Upper lobe of right lung (tissue), 1 donor: ENCODE measurements at regions not wholly inside any gene's neighbourhood (a gene's known extent, or its start where the extent isn't known, plus 50 kb on each side); places are given as distances from the start of the nearest gene placed in this dataset.

Experiments
- ATAC-seq: fragments of 200-7000 bp; cut with Tn5 transposase; one replicate; pipeline ENCODE4 v1.9.1; 2020; ENCODE audit warnings: mild to moderate bottlenecking, moderate library complexity
- DNase-seq: peaks from one replicate; pipeline ENCODE4 v3.0.0-alpha.2; 2020
- H3K27ac ChIP-seq: fragments of 200-600 bp; one replicate; pipeline ENCODE4 v1.8.0; 2022
- H3K27me3 ChIP-seq: fragments of 200-600 bp; one replicate; pipeline ENCODE4 v1.8.0; 2022; ENCODE audit warnings: mild to moderate bottlenecking
- H3K36me3 ChIP-seq: fragments of 200-600 bp; one replicate; pipeline ENCODE4 v1.8.0; 2022
- H3K4me1 ChIP-seq: fragments of 200-600 bp; one replicate; pipeline ENCODE4 v1.8.0; 2022
- H3K4me3 ChIP-seq: fragments of 200-600 bp; one replicate; pipeline ENCODE4 v1.8.0; 2022; ENCODE audit warnings: mild to moderate bottlenecking
- H3K9me3 ChIP-seq: fragments of 200-600 bp; one replicate; pipeline ENCODE4 v1.8.0; 2022
- CTCF ChIP-seq: fragments of 200-600 bp; IDR thresholded peaks from one replicate; pipeline ENCODE4 v1.8.0; 2022; ENCODE audit warnings: antibody characterized with exemption
- intact Hi-C: fragments of 100-400 bp; cut with DNase I; formaldehyde crosslinking; loops from one replicate; pipeline ENCODE4 v1.11.0; 2022
- donor health status: DM: no; HTN: yes; CAD: no; lungs with severe emphysema.

GRCh38 chr2:66696886-66697285, 262.0 kb downstream of the MEIS1 start:
- ATAC-seq (no peak), DNase-seq (no peak)
- H3K4me3 ChIP-seq, result no peak overlapping the region
- H3K27me3 ChIP-seq, result no peaks in the 10 kb centered on the region
- H3K36me3 ChIP-seq, result no peaks in the 10 kb centered on the region
- H3K27ac ChIP-seq, result peak overlapping the region; percentile 62
- TF ChIP-seq CTCF, result no peak
- intact Hi-C loops, result loop anchor here (10.0 kb wide), 1 partner anchor 252 kb away; no protein-coding TSS in a partner anchor
- H3K4me1 ChIP-seq, result no peaks in the 10 kb centered on the region
- H3K9me3 ChIP-seq, result no peaks in the 10 kb centered on the region

GRCh38 chr2:66697366-66697765, 262.4 kb downstream of the MEIS1 start:
- no peak overlapping the region for H3K4me3 ChIP-seq
- intact Hi-C loops, result loop anchor here (10.0 kb wide), 1 partner anchor 253 kb away; no protein-coding TSS in a partner anchor
- no peaks in the 10 kb centered on the region for H3K4me1 ChIP-seq

GRCh38 chr2:66698091-66698490, 263.2 kb downstream of the MEIS1 start:
- no peak for ATAC-seq
- H3K4me1 ChIP-seq, result no peaks in the 10 kb centered on the region
- H3K27ac ChIP-seq, result peak overlapping the region; percentile 62
- H3K4me3 ChIP-seq, result no peak overlapping the region
- TF ChIP-seq CTCF, result no peak
- no peaks in the 10 kb centered on the region for H3K27me3 ChIP-seq
- no peaks in the 10 kb centered on the region for H3K36me3 ChIP-seq
- intact Hi-C loops, result loop anchor here (10.0 kb wide), 1 partner anchor 253 kb away; no protein-coding TSS in a partner anchor
- no peaks in the 10 kb centered on the region for H3K9me3 ChIP-seq
- DNase-seq, result no peak

More at GRCh38 chr2:66697366-66697765, 262.4 kb downstream of the MEIS1 start:
- Histone ChIP-seq H3K27ac (peak overlapping the region; percentile 62), H3K27me3 (no peaks in the 10 kb centered on the region), H3K9me3 (no peaks in the 10 kb centered on the region), H3K36me3 (no peaks in the 10 kb centered on the region)
- TF ChIP-seq CTCF, result no peak
- ATAC-seq, result no peak
- no peak for DNase-seq

GRCh38 chr2:66698576-66699239, 263.8 kb downstream of the MEIS1 start:
- Histone ChIP-seq H3K9me3 (no peaks in the 10 kb centered on the region), H3K27me3 (no peaks in the 10 kb centered on the region), H3K4me1 (no peaks in the 10 kb centered on the region), H3K36me3 (no peaks in the 10 kb centered on the region), H3K27ac (peak overlapping the region; percentile 62), H3K4me3 (no peak overlapping the region)
- no peak for TF ChIP-seq CTCF
- intact Hi-C loops, result loop anchor here (10.0 kb wide), 1 partner anchor 254 kb away; no protein-coding TSS in a partner anchor
- ATAC-seq, result no peak
- DNase-seq, result no peak

GRCh38 chr2:66699416-66699792, 264.5 kb downstream of the MEIS1 start:
- ATAC-seq (no peak), DNase-seq (no peak)
- intact Hi-C loops, result loop anchor here (10.0 kb wide), 1 partner anchor 255 kb away; no protein-coding TSS in a partner anchor
- H3K9me3 ChIP-seq, result no peaks in the 10 kb centered on the region
- no peak for TF ChIP-seq CTCF
- H3K27ac ChIP-seq, result peak overlapping the region; percentile 62
- no peaks in the 10 kb centered on the region for H3K36me3 ChIP-seq
- no peaks in the 10 kb centered on the region for H3K4me1 ChIP-seq
- no peak overlapping the region for H3K4me3 ChIP-seq
- no peaks in the 10 kb centered on the region for H3K27me3 ChIP-seq
